Nephron (organoid): ENCODE measurements at regions not wholly inside any gene's neighbourhood (a gene's known extent, or its start where the extent isn't known, plus 50 kb on each side); places are given as distances from the start of the nearest gene placed in this dataset.

ENCODE experiments used
- H3K27ac Mint-ChIP-seq, 3 experiments: 2 replicates each; pipeline ENCODE4 v1.8.0; 2020; ENCODE audit warnings: mixed read lengths in 3 of 3, mild to moderate bottlenecking in 2 of 3, moderate library complexity in 1 of 3
- H3K27me3 Mint-ChIP-seq: 2 replicates; pipeline ENCODE4 v1.8.0; 2021; ENCODE audit warnings: low read depth, mild to moderate bottlenecking, moderate library complexity, mixed read lengths
- H3K36me3 Mint-ChIP-seq: 2 replicates; pipeline ENCODE4 v1.8.0; 2020; ENCODE audit warnings: low read depth, mixed read lengths
- H3K4me1 Mint-ChIP-seq: 2 replicates; pipeline ENCODE4 v1.8.0; 2020; ENCODE audit warnings: mixed read lengths
- H3K4me3 Mint-ChIP-seq, 3 experiments: 2 replicates each; pipeline ENCODE4 v1.8.0; 2020; ENCODE audit warnings: mild to moderate bottlenecking in 3 of 3, mixed read lengths in 3 of 3, moderate library complexity in 2 of 3
- H3K9me3 Mint-ChIP-seq: 2 replicates; pipeline ENCODE4 v1.8.0; 2020; ENCODE audit warnings: mixed read lengths
- TF ChIP-seq, protein P1 (sequence below), 3 experiments: fragments of 200-600 bp; sonication (generic); IDR thresholded peaks; one replicate each; pipeline ENCODE4 v1.5.0; 2021; ENCODE audit warnings: antibody characterized with exemption in 3 of 3; ENCODE audit not compliant: unreplicated experiment in 3 of 3

DNA sequence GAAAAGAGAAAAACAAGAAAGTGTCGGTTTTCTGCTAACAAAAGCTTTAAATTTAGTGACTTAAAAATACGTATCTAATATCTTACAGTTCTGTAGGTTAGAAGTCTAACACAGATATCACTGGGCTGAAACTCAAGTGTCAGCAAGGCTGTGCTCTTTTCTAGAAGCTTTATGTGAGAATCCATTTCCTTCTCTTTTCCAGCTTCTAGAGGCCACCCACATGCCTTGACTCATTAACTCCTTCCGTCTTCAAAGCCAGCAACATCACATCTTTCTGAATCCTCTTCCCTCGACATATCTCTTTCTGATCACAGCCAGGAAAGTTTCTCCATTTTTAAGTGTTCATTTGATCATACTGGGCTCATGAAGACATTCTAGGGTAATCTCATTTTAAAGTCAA lies 262.0 kb downstream of the MAFB start:
- Mint-ChIP-seq H3K4me3 (no peak overlapping the region), H3K9me3 (peaks cover 3% of the 10 kb centered on the region), H3K36me3 (no peaks in the 10 kb centered on the region), H3K27ac (no peak overlapping the region), H3K27me3 (peaks cover 10% of the 10 kb centered on the region), H3K4me1 (no peaks in the 10 kb centered on the region)
- TF ChIP-seq, protein P1, sequence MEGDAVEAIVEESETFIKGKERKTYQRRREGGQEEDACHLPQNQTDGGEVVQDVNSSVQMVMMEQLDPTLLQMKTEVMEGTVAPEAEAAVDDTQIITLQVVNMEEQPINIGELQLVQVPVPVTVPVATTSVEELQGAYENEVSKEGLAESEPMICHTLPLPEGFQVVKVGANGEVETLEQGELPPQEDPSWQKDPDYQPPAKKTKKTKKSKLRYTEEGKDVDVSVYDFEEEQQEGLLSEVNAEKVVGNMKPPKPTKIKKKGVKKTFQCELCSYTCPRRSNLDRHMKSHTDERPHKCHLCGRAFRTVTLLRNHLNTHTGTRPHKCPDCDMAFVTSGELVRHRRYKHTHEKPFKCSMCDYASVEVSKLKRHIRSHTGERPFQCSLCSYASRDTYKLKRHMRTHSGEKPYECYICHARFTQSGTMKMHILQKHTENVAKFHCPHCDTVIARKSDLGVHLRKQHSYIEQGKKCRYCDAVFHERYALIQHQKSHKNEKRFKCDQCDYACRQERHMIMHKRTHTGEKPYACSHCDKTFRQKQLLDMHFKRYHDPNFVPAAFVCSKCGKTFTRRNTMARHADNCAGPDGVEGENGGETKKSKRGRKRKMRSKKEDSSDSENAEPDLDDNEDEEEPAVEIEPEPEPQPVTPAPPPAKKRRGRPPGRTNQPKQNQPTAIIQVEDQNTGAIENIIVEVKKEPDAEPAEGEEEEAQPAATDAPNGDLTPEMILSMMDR (IDR thresholded peaks at IDR 0.05; ENCODE audit: unreplicated experiment in 3 of 3): no peak

DNA sequence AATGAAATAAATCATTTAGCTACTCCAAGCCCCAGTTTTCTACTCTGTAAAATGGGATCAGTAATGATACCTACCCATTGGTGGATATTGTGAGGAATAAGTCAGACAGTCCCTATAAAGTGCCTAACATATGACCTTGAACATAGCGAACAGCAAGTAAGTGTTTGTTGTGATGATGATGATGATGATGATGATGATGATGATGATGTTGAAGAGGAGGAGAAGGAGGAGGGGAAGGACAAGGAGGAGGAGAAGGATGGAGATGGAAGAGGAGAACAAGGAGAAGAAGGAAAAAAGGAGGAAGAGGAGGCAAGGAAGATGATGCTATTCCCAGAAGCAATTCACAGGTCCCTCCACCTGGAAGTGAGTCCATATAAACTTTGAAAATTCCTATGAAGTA lies 264.3 kb downstream of the MAFB start:
- Mint-ChIP-seq H3K27ac (no peak overlapping the region), H3K4me3 (no peak overlapping the region), H3K27me3 (peaks cover 4% of the 10 kb centered on the region), H3K4me1 (no peaks in the 10 kb centered on the region), H3K9me3 (no peaks in the 10 kb centered on the region), H3K36me3 (no peaks in the 10 kb centered on the region)
- TF ChIP-seq, protein P1 (IDR thresholded peaks at IDR 0.05; ENCODE audit: unreplicated experiment in 3 of 3): no peak

DNA sequence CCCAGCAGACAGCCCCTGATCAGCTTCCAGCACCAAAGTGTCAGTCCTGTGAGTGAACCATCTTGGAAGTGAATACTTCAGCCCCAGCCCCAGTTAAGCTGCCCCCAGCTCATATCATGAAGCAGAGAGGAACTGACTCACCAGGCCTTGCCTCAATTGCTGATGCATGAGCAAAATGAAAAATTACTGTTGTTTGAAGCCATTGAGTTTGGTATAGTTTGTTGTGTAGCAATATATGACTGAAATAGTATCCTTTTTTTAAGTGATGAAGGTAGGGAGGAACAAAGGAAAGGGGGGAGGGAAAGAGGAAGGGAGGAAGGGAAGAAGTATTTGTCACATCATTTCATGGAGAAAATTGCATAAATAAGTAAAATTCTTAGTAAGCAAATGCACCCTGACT lies 266.4 kb downstream of the MAFB start:
- no peaks in the 10 kb centered on the region for H3K9me3 Mint-ChIP-seq
- H3K27me3 Mint-ChIP-seq: peaks cover 4% of the 10 kb centered on the region
- TF ChIP-seq, protein P1 (IDR thresholded peaks at IDR 0.05; ENCODE audit: unreplicated experiment in 3 of 3): no peak
- no peaks in the 10 kb centered on the region for H3K4me1 Mint-ChIP-seq
- H3K4me3 Mint-ChIP-seq: no peak overlapping the region
- no peaks in the 10 kb centered on the region for H3K36me3 Mint-ChIP-seq
- no peak overlapping the region for H3K27ac Mint-ChIP-seq

DNA sequence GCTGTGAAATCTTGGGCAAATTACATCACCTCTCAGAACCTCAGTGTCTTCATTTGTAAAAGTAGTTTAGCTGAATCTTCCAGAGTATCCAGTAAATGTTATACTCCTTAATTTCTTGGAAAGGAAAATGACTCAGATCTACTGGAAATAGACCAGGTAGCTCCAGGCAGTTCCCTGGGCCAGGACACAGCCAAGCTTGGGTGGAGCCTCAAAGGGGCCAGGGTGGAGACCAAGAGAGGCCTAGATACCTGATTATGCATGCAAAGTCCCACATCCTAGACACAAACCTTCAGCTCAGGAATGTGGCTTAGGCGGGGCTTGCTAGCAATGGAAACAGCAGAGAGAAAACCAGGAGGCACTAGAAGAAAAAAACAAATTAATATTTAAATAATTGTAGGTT lies 272.8 kb downstream of the MAFB start:
- Mint-ChIP-seq H3K9me3 (peaks cover 17% of the 10 kb centered on the region), H3K27ac (no peak overlapping the region), H3K4me3 (no peak overlapping the region), H3K4me1 (no peaks in the 10 kb centered on the region), H3K36me3 (no peaks in the 10 kb centered on the region), H3K27me3 (no peaks in the 10 kb centered on the region)
- TF ChIP-seq, protein P1 (IDR thresholded peaks at IDR 0.05; ENCODE audit: unreplicated experiment in 3 of 3): no peak

DNA sequence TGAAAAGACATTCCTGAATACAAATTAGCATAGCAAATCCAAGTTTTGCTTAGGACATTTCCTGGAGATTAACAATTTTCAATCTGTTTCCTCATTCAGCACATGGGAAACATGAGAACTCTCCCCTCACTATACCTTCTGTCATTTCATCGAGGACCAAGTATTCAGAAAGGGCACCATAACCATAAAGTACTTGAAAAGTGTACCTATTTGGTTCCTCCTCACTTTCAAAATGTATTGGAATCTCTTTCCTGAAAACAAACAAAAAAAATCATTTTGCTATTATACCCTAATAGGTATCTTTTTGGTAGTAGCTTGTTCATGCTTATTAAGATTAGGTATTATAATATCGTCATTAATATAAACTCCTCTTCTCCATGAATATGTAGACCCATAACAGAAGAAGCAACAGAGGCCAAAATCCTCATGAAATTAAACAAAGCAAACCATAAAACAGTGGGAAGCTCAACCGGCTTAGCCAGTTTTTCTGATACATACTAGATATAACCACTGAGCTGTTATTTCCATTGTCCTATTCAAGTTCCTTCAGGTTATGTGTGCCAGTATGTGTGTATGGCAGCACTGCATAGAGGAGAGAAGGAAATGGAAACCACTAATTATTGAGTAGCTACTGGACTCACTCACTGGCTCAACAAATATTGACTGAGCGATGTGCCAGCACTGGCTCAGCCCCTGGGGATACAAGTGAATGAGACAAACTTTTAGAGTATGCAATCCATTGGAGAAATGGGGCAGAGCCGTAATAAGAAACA lies 274.0 kb downstream of the MAFB start:
- peaks cover 2% of the 10 kb centered on the region for H3K4me1 Mint-ChIP-seq
- H3K27me3 Mint-ChIP-seq: no peaks in the 10 kb centered on the region
- H3K27ac Mint-ChIP-seq: no peak overlapping the region
- H3K4me3 Mint-ChIP-seq: no peak overlapping the region
- TF ChIP-seq, protein P1 (IDR thresholded peaks at IDR 0.05; ENCODE audit: unreplicated experiment in 3 of 3): no peak
- H3K9me3 Mint-ChIP-seq: peaks cover 17% of the 10 kb centered on the region
- H3K36me3 Mint-ChIP-seq: no peaks in the 10 kb centered on the region

DNA sequence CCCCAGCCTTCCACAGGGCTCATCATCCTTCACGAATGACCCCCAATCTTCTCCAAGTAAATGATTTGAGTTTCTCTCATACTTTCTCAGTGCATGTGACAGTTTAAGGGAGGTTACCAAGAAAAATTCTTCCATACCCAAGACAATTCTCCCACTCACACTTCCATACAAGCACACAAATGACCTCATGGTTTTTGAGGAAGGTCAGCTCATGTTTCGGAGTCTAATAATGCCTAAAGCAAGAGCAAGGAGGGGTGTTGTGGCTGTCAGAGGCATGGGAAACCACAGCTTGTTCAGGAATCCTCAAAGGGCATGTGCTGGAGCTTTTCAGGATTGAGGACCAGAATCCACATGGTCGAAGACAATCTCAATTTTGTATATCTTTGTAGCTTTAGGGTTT lies 279.0 kb downstream of the MAFB start:
- no peak overlapping the region for H3K4me3 Mint-ChIP-seq
- no peaks in the 10 kb centered on the region for H3K27me3 Mint-ChIP-seq
- H3K4me1 Mint-ChIP-seq: peaks cover 5% of the 10 kb centered on the region
- H3K27ac Mint-ChIP-seq: peak overlapping the region in 2 of 3 experiments; percentile 7 to 74
- no peaks in the 10 kb centered on the region for H3K9me3 Mint-ChIP-seq
- TF ChIP-seq, protein P1 (IDR thresholded peaks at IDR 0.05; ENCODE audit: unreplicated experiment in 3 of 3): no peak
- H3K36me3 Mint-ChIP-seq: no peaks in the 10 kb centered on the region
